Calu3 (cell line): ENCODE measurements at regions not wholly inside any gene's neighbourhood (a gene's known extent, or its start where the extent isn't known, plus 50 kb on each side); places are given as distances from the start of the nearest gene placed in this dataset.

Experiments
- BruUV-seq: library from RNA; stranded (reverse); fragments of 400-500 nt; replicated peaks from 2 replicates; lab custom pipeline; 2021; lab: Mats Ljungman, UMichigan
- CTCF ChIA-PET: fragments of 300-600 bp; sonication (Branson Sonifier 250); formaldehyde crosslinking; loops from one replicate; lab custom pipeline; 2022; ENCODE audit warnings: antibody characterized with exemption; lab: Charles Lee
- DNase-seq: peaks from one replicate; pipeline ENCODE4 v3.0.0; 2022
- H3K27ac Mint-ChIP-seq: one replicate; pipeline ENCODE4 v1.8.0; 2022; ENCODE audit warnings: mixed read lengths; ENCODE audit not compliant: unreplicated experiment
- H3K27me3 Mint-ChIP-seq: one replicate; pipeline ENCODE4 v1.8.0; 2022; ENCODE audit warnings: mixed read lengths; ENCODE audit not compliant: unreplicated experiment
- H3K36me3 Mint-ChIP-seq: one replicate; pipeline ENCODE4 v1.8.0; 2022; ENCODE audit warnings: mild to moderate bottlenecking, moderate library complexity, mixed read lengths; ENCODE audit not compliant: insufficient read depth, unreplicated experiment
- H3K4me1 Mint-ChIP-seq: one replicate; pipeline ENCODE4 v1.8.0; 2022; ENCODE audit warnings: mild to moderate bottlenecking, low read depth, mixed read lengths; ENCODE audit not compliant: unreplicated experiment
- H3K4me3 Mint-ChIP-seq: one replicate; pipeline ENCODE4 v1.8.0; 2022; ENCODE audit warnings: mild to moderate bottlenecking, low read depth, moderate library complexity, mixed read lengths; ENCODE audit not compliant: unreplicated experiment
- H3K9me3 Mint-ChIP-seq: one replicate; pipeline ENCODE4 v1.8.0; 2022; ENCODE audit warnings: low read depth, mixed read lengths; ENCODE audit not compliant: unreplicated experiment
- intact Hi-C: fragments of 100-400 bp; cut with micrococcal nuclease; formaldehyde crosslinking; loops from one replicate; pipeline ENCODE4 v1.10.0; 2022; ENCODE audit not compliant: unreplicated experiment
- TF ChIP-seq, protein P1 (sequence below): fragments of 200-600 bp; IDR thresholded peaks from one replicate; pipeline ENCODE4 v1.8.0; 2022; ENCODE audit warnings: antibody characterized with exemption; ENCODE audit not compliant: unreplicated experiment

GRCh38 chr13:28557725-28558520 is 63.0 kb upstream of the FLT1 start:
- Mint-ChIP-seq H3K4me1 (peaks cover under 1% of the 10 kb centered on the region), H3K36me3 (no peaks in the 10 kb centered on the region), H3K27ac (no peak overlapping the region), H3K27me3 (peaks cover 2% of the 10 kb centered on the region), H3K4me3 (no peak overlapping the region), H3K9me3 (no peaks in the 10 kb centered on the region)
- BruUV-seq = no TSS peak
- TF ChIP-seq, protein P1, sequence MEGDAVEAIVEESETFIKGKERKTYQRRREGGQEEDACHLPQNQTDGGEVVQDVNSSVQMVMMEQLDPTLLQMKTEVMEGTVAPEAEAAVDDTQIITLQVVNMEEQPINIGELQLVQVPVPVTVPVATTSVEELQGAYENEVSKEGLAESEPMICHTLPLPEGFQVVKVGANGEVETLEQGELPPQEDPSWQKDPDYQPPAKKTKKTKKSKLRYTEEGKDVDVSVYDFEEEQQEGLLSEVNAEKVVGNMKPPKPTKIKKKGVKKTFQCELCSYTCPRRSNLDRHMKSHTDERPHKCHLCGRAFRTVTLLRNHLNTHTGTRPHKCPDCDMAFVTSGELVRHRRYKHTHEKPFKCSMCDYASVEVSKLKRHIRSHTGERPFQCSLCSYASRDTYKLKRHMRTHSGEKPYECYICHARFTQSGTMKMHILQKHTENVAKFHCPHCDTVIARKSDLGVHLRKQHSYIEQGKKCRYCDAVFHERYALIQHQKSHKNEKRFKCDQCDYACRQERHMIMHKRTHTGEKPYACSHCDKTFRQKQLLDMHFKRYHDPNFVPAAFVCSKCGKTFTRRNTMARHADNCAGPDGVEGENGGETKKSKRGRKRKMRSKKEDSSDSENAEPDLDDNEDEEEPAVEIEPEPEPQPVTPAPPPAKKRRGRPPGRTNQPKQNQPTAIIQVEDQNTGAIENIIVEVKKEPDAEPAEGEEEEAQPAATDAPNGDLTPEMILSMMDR = no peak
- intact Hi-C loops = no loop called here
- CTCF ChIA-PET = no interaction called here
- no peak for DNase-seq

DNA sequence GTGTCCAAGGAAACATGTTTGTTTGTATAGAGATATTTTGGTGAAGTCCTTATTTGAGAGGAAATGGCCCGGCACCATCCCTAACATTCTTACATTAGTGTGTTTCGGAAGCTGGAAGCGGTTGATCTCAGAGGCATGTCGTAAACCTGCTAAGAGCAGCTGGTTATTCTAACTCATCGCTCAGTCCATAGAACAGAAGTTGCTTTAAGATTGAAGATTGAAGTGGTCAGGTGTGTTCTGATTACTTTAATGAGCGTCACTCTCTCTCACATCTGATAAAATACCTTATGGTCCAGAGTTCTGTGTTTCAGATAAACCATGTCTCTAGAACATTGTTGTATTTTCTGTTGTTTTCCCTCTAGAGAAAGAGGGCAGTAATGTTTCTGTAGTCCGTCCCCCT is 60.2 kb upstream of the FLT1 start:
- Mint-ChIP-seq H3K27me3 (peaks cover 14% of the 10 kb centered on the region), H3K9me3 (no peaks in the 10 kb centered on the region), H3K4me3 (no peak overlapping the region), H3K27ac (no peak overlapping the region), H3K36me3 (no peaks in the 10 kb centered on the region), H3K4me1 (no peaks in the 10 kb centered on the region)
- DNase-seq = no peak
- CTCF ChIA-PET = no interaction called here
- intact Hi-C loops = no loop called here
- BruUV-seq = no TSS peak
- TF ChIP-seq, protein P1 = no peak

DNA sequence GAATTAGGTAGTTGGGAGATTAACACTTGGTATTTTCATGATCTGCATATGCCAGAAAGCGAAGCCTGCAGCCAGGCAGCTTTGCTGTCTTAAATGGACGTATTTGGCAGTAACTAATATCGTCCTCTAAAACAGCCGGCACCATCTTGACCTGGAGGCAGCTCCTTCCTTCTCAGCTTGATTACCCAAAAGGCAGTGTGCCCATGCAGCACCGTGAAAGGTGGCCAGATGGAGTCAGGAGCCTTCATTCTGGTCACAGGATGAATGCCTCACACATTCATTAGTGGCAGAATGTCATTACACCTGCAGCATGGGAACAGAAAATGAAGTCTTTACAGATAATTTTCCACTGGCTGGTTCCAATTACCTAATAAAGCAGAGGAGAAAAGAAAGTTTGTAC is 59.0 kb upstream of the FLT1 start:
- no peak for DNase-seq
- Mint-ChIP-seq H3K4me3 (no peak overlapping the region), H3K4me1 (no peaks in the 10 kb centered on the region), H3K9me3 (no peaks in the 10 kb centered on the region), H3K27me3 (peaks cover 21% of the 10 kb centered on the region), H3K36me3 (no peaks in the 10 kb centered on the region), H3K27ac (no peak overlapping the region)
- TF ChIP-seq, protein P1 = no peak
- BruUV-seq = no TSS peak
- intact Hi-C loops = no loop called here
- CTCF ChIA-PET = no interaction called here

DNA sequence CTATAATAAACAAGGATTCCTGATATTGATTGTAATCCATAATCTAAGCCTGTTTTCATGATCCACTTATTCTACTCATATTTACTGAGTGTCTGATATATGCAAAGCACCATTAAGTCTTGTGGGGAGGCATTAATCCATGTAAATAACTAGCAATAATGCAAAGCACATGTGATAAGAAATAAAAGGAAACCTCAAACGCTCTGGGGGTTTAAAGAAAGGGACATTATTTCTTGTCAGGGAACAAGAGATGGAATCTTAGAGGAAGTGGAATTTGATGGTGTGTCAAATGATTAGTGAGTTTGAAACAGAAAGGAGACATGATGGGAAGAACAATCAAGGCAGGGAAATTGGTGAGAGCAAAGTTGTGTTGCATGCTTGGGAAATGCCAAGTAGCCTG is 57.4 kb upstream of the FLT1 start:
- CTCF ChIA-PET = no interaction called here
- Mint-ChIP-seq H3K4me1 (no peaks in the 10 kb centered on the region), H3K9me3 (no peaks in the 10 kb centered on the region), H3K27ac (no peak overlapping the region), H3K27me3 (peaks cover 38% of the 10 kb centered on the region), H3K36me3 (no peaks in the 10 kb centered on the region), H3K4me3 (no peak overlapping the region)
- TF ChIP-seq, protein P1 = no peak
- no peak for DNase-seq
- no TSS peak for BruUV-seq
- intact Hi-C loops = no loop called here
